IPS-NIHi7 (cell line): ENCODE measurements at regions not wholly inside any gene's neighbourhood (a gene's known extent, or its start where the extent isn't known, plus 50 kb on each side); places are given as distances from the start of the nearest gene placed in this dataset.

Experiments used
- DNase-seq: peaks from one replicate; pipeline ENCODE4 v3.0.0; 2012; ENCODE audit warnings: mixed read lengths; ENCODE audit errors: extremely low spot score

DNA sequence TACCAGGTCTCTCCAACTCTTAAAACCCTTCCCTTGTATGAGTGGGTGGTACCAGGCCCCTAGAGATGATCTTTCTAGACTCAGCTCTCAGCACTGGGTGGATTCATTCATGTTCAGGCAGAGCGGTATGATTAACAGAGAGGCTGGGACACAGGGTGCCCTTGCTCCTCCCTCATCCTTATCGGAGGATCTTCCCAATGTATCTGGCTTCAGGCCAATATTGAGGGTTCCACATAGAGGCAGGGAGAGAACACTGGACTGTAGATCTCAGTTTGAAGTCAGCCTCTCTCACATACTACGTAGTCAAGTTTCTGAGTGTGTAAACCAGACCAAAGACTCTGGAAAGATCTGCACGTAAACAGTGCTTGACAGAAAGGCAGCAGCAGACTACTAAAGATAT is 366.2 kb downstream of the DHX35 start:
- DNase-seq = no peak

DNA sequence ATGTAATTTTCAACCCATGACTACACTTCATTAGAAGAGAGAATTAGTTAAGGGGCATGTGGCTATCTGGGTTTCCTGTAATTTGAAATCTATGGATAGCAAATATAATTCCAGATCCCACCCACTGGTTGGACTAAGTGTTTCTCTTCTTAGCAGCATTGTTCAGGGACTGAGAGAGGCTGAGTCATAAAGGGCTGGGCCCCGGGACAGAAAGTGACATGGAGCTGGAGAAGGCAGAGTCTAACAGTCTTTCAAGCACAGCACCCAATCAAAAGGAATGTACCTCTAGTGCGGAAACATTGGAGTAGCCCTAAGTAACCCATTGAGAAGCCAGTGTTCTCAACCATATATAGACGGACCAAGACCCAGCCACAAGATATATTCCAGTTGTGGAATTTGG is 363.9 kb downstream of the DHX35 start:
- DNase-seq = no peak

DNA sequence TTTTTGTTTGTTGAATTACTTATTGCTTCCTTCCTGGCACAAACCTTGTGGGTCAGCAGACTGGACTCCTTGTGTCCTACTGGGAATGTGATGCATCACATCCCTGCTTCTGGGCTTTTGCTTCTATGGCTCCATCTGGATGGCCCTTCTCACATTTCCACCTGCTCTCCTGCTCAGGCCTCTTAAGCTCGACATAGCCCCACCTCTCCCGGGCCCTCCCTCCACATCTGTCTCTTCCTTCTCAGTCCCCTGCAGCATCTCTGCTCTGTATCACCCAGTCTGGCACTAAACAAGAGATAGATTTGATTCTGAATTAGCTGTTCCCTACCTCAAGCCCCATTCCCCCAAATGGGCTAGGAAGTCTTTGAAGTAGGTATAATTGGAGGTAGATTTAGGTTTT is 356.8 kb downstream of the DHX35 start:
- no peak for DNase-seq

DNA sequence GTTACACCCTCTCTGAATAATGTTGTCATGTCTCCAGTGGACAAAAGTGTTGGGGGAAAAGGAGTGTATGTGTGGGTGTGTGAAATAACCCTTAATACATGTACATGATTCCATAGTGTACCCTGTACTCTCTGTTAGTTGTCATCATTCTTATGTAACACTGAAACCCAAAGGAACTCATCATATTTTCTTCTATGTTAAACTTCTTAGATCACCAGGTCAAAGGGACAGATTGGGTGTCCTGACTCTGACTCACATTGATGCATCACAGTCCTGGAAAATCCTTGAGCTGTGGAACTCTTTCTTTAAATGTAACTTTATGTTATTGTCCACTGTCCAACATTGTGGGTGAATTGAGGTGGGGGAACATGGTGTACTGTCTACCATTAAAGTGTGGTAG is 350.5 kb downstream of the DHX35 start:
- DNase-seq = no peak

DNA sequence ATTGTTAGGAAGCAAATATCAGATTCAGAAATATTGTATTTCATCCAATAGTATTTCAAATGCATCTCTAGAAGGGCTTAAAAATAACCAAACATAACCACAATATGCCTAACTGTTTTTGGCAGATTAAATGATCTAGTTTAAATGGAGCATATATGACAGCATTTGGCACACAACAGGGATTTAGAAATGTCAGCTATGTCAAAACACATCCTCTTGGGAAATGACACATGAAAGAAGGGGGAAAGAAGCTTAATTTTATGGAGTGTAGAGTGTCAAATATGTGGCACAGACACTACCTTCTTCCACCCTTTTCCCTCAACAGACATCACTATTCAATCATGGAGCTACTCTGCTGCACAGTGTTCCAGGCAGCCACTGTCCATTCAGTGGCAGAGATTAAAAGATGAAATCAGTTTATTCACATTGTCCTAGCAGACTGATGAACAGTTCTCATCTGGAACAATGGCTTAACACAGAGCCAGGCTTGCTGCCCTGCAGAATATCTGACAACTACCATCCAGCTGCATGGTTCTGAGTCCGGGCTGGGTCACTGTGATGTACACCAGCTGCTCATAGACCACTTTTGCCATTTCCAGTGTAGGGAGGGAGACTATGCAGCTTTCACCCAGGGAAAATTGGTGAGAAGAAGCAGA is 349.8 kb downstream of the DHX35 start:
- DNase-seq = no peak

DNA sequence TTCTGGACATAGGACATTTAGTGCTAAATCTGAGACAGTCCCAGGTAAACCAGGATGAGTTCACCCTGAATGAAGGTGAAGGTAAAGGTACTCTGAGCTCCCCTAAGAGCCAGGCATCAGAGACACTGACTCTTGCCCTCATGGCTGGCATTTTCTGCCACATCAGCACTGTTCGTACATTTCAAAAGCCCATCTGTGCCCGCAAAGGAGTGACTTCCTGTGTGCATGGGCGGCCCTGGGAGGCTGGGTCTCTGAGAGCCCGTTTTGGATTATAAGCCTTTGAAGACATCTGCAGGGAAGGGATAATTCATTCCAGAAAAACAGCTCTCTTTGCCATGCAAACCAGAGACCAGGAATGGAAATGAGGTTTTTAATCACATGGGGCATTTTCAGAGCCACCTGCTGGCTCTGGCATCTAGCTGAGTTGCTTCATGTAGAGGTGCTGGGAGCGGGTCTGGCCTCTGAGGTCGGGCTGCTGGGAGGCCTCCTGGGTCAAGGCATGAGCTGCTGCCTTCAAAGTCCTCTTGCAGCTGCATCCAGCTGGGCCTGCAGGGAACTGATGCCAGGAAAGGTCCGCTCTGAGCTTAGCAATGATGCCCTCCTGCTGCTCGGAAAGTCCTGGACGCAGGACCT is 348.3 kb downstream of the DHX35 start:
- peak; percentile 37 for DNase-seq

DNA sequence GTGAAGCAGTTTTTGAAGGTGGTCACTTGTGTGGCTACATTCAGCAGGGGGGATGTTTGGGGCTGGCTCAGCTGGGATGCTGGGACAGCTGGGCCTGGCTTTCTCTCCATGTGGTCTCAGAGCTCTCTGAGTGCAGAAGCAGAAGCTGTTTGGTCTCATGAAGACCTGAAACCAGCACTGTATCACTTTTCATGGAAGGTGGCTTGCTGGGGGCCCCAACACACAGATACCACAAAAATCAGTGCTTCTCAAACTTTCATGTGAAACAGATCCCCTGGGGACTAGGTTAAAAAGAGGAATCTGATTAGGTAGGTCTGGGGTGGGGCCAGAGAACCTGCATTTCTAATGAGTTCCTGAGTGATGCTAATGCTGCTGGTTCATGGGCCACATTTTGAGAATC is 347.3 kb downstream of the DHX35 start:
- no peak for DNase-seq

DNA sequence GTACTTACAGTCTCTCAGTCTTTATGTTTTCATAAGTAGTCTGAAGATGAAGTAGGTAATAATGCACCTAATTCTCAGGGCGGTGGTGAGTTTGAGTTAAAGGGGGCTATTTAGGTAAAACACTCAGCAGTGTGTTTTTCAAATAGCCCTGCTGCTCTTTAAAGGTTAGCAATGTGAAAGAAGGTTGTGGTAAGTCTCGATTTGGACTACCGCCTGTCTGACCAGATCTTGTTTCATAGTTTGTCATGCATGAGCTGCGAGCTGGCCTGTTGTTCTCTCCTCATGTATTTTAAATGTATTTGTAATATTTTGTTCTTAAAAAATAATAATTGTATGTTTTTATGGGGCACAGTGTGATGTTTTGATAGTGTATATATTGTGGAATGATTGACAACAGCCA is 340.2 kb downstream of the DHX35 start:
- DNase-seq = no peak

DNA sequence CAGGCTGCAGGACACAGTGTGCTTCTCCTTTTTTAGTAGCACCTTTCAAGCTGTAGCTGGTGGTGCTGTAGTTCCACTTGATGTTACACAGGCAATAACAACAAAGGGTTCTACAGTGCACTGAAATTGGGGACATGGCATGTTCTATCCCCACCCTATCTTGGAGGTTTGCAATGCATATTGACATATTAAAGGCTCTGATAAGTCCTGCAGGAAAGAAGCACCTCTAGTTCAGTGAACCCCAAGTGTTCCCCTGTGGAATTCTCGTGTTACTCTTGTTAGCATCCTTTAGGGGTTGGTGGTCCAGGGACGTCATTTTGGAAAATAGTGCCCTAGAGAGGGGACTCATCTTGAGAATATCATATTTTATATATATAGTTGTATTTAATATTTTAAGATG is 337.6 kb downstream of the DHX35 start:
- DNase-seq = no peak

DNA sequence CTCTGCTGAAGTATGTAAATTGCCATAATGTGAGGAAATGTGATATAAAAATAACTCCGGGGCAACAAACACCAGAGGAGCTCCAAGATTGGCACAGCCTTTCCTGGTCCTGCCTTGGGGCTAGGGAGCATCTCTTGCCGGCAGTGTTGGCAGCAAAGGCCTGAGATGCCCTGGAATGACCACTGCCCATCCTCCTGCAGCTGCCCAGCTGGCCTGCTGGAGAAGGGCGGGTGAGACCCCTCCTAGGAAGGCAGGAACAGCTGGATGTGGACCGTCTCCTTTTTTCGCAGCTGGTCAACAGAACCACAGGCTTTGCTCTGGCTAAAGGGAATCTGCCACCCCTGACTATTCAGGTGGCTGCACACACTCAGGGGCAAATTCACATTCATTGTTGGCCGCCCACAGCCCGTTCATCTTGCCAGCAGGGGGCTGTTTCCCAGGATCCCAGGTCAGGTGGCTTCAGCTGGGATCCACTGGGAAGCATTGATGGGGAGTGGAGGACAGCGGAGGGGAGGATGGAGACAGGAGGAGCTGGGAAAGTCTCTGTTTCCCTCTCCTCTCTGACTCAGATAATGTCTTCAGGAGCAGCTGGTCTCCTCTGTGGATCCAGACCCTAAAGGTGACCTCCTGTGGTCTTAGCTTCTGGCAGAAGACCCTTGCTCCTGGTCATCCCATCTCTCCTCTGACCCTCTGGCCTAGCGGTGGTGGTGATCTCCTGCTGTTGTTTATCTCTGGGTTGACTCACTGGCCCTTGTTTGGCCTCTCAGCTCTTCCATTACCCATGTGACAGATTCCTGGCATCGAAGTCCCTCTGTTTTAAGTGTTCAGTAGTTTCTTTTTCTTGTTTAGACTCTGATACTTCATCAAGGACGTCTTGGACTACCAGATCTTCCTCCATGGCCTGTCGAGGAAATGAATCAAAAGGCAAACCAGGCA is 336.7 kb downstream of the DHX35 start:
- DNase-seq = peak; percentile 18

DNA sequence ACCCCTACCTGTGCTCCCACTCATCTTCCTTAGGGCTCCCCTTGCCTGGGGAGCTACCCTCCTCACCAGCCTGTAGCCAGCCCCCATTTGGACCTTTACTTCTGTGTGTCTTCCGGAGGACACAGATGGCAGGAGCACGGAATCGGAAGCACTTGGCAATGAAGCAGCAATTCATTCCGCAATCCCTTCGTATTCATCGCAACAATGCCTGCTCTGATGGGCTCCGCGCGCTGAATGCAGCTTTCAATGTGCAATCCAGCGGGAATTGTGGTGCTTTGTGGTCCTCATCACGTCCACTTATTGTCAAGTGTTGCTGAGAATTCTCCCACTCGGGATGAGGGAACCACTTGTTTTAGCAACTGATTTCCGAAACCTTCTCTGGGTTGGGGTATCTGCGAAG is 336.0 kb downstream of the DHX35 start:
- no peak for DNase-seq

DNA sequence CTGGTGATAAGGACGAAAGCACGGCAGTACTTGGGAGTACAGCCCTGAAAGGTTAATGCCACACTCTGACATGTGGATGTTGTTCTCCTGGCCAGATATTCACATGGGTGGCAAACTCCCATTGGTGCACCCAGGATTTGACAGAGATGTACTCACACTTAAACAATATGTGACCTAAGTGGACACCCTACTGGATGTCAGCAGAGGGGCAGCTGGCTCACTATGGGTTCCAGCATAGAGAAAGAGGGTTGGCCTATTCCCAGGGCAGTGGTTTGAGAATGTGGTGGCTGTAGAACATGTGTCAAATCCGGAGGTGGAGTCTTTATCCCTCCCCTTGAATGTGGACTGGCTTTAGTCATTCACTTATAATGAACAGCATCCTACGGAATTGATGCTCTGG is 333.2 kb downstream of the DHX35 start:
- no peak for DNase-seq

DNA sequence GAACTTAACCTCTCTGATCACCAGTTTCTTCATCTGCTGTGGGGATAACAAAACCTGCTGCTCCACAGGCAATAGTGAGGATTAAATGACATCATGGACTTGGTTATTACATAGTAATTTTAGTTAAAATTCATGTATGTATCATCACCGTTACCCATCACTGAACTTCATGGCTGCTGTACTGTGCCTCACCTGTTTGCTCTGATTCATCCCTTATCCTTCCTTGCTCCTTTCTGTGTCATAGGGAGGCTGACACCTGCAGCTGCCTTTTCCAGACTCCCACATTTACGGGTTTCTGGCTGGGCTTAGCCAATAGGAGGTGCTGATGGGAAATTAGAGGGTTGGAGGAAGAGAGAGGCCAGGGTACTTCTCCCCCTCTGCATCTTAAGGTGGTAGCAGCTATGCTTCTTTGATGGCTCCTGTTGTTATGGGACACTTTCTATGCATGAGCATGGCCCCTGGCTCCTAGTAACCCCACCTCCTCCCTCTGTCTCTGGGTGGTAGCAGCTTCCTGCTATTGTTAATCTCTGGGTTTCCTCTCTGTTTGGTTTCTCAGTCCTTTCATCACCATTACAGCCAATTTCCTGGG is 332.1 kb downstream of the DHX35 start:
- peak; percentile 53 for DNase-seq

DNA sequence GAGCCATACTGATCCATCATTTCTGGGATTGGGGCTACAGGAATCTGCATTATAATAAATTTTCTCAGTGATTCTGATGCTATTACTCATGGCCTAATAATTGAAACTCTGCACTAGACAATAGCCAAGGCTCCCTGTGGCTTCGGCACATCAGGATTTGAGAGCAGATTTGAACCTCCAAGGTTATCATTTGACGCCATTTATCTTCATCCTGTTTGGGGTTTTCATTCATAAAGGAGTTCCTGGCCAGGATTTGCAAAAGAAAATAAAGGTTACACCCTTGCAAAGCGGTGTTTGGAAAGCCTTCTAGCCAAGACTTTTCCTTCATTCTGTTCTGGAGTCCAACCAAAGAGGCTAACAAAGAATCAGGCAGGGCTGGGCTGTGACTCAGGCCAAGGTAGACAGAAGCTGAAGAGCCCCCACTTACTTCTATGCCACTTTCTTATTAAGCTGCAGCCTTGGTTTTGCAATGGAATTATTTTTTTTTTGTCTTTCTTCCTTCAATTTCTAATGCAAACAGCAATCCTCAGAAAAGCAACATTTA is 330.1 kb downstream of the DHX35 start:
- no peak for DNase-seq

DNA sequence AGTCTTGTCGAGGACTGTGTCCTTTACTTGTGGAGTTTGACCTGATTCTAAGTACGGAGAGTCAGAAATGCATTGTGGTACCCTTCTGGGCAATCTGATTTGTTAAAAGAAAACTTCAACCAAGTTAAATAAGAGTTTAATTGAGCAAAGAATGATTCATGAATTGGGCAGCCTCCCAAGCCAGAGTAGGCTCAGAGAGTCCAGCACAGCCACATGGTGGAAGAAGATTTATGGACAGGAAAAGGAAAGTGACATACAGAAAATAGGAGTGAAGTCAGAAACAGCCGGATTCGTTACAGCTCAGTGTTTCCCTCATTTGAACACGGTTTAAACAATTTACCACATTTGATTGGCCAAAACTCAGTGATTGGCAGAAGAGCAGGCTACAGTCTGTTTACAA is 329.2 kb downstream of the DHX35 start:
- no peak for DNase-seq

DNA sequence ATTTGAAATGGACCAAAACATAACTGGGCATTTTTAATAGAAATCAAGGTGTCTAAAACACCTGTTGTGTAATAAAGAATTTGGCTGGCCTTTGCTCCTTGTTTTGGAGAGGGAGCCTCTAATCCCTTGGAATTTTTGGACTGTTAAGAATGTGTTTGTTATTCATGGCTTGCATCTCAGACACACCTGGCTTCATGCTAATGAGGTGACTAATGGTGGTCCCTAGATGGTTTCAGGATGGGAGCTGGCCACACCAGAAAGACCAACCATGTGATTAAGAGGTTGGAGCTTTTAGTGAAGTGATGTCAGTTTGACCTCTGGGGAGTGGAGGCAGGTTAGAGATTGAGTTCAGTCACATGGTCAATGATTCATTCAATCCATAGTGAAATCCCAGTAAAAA is 328.4 kb downstream of the DHX35 start:
- peak; percentile 23 for DNase-seq

DNA sequence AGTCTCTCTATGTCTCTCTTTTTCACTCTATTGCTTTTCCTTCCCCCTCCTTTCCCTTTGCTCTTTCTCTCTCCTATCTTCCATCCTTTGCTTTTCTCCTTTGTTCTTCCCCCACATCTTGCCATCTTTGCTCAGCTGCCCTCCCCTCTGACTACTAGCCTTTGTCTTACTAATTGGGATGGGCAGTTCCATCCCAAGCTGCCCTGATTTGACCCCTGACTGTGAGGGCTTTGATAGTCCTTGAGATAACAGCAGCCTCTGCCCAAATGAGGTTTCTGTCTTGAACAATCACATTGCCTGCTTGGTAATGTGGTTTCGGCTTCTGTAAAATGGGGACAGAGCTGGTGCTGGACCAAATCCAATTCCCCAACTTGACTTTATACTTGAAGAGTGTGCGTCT is 327.7 kb downstream of the DHX35 start:
- DNase-seq = peak; percentile 42

DNA sequence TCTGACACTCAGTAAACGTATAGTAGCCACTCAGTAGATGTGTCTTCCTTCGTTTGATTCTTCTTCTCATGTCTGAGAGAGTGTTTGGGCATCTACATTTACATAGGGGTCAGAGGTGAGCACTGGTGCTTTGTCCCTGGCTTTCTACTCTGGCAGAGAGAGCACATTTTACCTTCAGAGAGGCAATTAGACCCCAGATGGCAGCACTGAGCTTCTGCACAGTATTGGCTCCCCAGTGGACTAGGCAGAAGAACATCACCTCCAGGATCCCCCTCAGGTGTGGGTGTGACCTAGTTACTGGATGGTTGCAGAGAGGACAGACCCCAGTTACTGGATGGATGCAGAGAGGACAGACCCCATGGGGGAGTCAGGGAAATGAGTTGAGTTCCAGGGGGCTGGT is 327.2 kb downstream of the DHX35 start:
- peak; percentile 60 for DNase-seq

DNA sequence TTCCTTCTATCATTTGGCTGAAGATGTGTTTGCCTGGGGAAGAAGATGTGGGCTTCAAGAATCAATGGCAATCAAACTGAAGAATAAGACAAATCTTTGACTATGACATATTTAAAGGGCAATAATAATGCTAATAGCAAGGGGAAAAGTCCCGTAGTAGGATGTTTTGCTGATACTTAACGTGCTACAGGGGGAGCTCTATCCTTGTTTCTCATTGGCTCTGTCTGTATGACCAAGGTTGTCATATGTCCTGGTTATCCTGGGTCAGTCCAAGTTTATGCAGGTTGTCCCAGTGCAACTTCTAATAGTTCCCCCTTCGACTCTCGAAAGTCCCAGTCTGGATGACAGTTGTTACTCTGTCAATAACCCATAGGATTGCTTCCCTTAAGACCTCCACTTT is 321.3 kb downstream of the DHX35 start:
- DNase-seq = no peak

DNA sequence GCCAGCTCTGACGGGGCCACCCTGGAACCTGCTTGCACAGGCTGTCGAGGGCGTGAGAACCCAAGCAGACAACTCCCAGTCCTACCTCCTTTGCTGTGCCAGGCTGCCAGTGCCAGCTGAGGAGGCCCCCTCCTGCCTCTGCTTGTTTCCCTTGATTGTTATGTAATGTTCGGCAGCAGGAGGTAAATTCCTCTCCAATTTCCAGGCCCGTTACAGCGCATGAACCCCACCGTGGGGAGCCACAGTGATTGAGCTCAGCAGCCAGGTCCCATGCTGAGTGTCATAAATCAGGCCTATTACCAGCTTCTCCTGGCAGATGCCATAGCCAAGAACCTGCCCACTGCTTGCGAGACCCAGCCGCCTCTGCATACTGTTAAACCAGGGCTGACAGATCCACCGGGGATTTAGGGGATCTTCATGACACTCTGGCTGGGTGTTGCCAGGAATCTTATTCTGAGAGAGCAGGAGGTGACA is 320.5 kb downstream of the DHX35 start:
- DNase-seq = peak; percentile 62

DNA sequence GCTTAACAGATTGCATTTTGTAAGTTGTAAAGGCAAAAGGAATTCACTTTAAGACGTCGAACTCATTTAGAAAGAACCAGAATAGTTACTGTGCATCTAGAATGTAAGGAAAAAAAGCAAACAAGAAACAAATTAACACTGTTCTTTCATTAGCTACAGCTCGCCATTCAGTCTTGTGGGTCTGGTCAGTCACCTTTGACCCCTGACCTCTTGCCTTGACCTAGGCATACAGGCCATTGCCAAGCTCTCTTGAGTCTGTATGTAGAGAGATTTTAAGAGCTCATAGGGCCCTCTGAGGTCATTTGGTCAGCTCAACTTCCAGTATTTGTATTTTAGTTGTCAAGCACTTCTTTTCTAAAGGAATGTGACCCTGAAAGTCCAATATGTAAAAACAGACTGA is 318.7 kb downstream of the DHX35 start:
- no peak for DNase-seq

DNA sequence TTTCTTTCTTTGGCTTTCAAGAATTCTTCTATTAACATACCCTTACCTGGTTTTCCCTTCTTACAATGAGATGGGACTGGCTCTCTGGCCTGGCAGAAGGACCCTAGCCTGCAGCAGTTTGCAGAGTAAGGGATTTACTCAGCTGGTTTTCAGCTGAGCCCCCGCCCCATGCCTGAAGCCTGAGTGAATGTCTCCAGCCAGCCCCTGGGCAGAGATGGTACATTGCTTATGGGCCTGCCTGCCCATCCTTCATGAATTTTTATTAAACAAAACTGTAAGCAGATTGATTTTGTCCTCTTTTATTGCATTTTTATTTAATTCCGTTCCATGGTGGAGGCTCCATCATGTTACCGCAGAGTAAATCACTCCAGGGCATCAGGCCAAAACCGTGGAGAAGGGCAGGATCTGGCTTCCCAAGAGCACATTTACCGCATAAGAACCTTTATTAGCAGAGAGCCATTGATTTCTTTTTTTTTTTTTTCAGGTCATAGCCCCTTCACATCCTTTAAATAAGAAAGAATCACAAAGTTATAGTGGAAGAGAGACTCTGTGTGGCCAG is 316.2 kb downstream of the DHX35 start:
- no peak for DNase-seq
